Body of pancreas (tissue), 4 donors: ENCODE measurements at regions not wholly inside any gene's neighbourhood (a gene's known extent, or its start where the extent isn't known, plus 50 kb on each side); places are given as distances from the start of the nearest gene placed in this dataset.

Experiments used
- ATAC-seq: fragments of 150-250 bp; one replicate; pipeline ENCODE4 v1.9.1; 2016
- DNase-seq, 4 donors: peaks; one replicate each; pipeline ENCODE4 v3.0.0-alpha.2; 2019
- H3K27ac ChIP-seq, 4 donors: fragments of 200-600 bp; sonication (generic); 1 replicate in 3 of 4; 2 replicates in 1 of 4; pipeline versions ENCODE4 v1.5.1 to v1.6.1; 2016 to 2019; ENCODE audit warnings: mild to moderate bottlenecking in 1 of 4, mixed read lengths in 1 of 4, moderate library complexity in 1 of 4
- H3K27me3 ChIP-seq, 2 donors: fragments of 200-600 bp; sonication (generic); one replicate each; pipeline ENCODE4 v1.6.0; 2016; ENCODE audit warnings: mild to moderate bottlenecking in 1 of 2
- H3K36me3 ChIP-seq, 2 donors: fragments of 200-600 bp; sonication (generic); replicated peaks in 1 of 2; 2 replicates each; pipeline ENCODE4 v1.5.1; 2016; ENCODE audit warnings: low read depth in 2 of 2; ENCODE audit not compliant: insufficient read depth in 1 of 2
- H3K4me1 ChIP-seq: fragments of 200-600 bp; sonication (generic); one replicate; pipeline ENCODE4 v1.6.0; 2016
- H3K4me3 ChIP-seq, 2 donors: fragments of 200-600 bp; sonication (generic); 1 replicate in 1 of 2; 2 replicates in 1 of 2; pipeline ENCODE4 v1.5.1; 2016 to 2019
- H3K9me3 ChIP-seq, 3 donors: fragments of 200-600 bp; sonication (generic); 1 replicate in 2 of 3; 2 replicates in 1 of 3; pipeline ENCODE4 v1.5.1; 2016
- POLR2A ChIP-seq, 3 donors: fragments of 450-650 bp; IDR thresholded peaks; one replicate each; pipeline ENCODE4 v1.6.1; 2016; ENCODE audit warnings: antibody characterized with exemption in 3 of 3, mild to moderate bottlenecking in 2 of 3
- WGBS, 2 donors: methylation state at CpG; one replicate each; pipeline ENCODE4 v1.1.5; 2017; 5-methylcytosine and 5-hydroxymethylcytosine counted together
- intact Hi-C: fragments of 100-400 bp; cut with DNase I; formaldehyde crosslinking; loops from one replicate; pipeline ENCODE4 v1.15.1; 2023
- TF ChIP-seq, protein P1 (sequence below), 7 experiments: fragments of 450-650 bp in 4 of 7; fragments of 200-600 bp in 3 of 7; sonication (generic) in 3 of 7; IDR thresholded peaks; one replicate each; pipeline ENCODE4 v1.5.1; 2016 to 2019; ENCODE audit warnings: antibody characterized with exemption in 7 of 7

- no peak for TF ChIP-seq POLR2A (IDR thresholded peaks at IDR 0.05)
- TF ChIP-seq, protein P1, sequence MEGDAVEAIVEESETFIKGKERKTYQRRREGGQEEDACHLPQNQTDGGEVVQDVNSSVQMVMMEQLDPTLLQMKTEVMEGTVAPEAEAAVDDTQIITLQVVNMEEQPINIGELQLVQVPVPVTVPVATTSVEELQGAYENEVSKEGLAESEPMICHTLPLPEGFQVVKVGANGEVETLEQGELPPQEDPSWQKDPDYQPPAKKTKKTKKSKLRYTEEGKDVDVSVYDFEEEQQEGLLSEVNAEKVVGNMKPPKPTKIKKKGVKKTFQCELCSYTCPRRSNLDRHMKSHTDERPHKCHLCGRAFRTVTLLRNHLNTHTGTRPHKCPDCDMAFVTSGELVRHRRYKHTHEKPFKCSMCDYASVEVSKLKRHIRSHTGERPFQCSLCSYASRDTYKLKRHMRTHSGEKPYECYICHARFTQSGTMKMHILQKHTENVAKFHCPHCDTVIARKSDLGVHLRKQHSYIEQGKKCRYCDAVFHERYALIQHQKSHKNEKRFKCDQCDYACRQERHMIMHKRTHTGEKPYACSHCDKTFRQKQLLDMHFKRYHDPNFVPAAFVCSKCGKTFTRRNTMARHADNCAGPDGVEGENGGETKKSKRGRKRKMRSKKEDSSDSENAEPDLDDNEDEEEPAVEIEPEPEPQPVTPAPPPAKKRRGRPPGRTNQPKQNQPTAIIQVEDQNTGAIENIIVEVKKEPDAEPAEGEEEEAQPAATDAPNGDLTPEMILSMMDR (IDR thresholded peaks at IDR 0.05), result no peak
- DNase-seq (no peak), ATAC-seq (no peak)
- Histone ChIP-seq H3K27ac (no peak overlapping the region), H3K4me1 (no peaks in the 10 kb centered on the region), H3K36me3 (no peaks in the 10 kb centered on the region), H3K9me3 (no peaks in the 10 kb centered on the region), H3K4me3 (no peak overlapping the region), H3K27me3 (no peaks in the 10 kb centered on the region)
- intact Hi-C loops, result no loop called here
Measured at GRCh38 chrX:45745479-45745878, 544.8 kb upstream of the DIPK2B start.

DNA sequence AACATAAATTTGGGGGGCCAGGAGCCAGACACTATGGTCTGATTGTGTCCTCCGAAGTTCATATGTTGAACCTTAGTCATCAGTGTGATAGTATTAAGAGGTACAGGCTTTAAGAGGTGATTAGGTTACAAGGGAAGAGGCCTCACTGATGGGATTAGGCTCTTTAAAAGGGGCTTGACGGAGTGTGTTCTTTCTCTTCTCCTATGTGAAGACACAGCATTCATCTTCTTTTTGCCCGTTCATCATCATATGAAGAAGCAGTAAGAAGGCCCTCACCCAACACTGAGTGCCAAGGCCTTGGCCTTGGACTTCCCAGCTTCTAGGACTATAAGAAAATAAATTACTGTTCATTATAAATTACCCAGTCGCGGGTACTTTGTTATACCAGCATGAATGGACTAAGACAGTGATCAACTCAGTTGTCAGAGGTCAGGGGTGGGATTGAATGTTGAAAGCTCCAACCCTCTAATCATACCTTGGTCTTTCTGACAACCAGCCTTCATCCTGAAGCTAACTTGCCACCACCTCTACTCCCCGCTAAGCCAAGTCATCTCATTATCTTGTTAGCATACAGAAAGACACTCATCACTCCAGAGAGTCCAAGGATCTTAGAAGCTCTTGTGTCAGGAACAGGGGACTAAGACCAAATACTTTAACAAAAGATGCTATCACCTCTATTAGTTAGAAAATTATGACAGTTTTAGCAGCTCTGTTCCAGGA, 543.4 kb upstream of the DIPK2B start:
- Histone ChIP-seq H3K27ac (no peak overlapping the region), H3K36me3 (no peaks in the 10 kb centered on the region), H3K9me3 (no peaks in the 10 kb centered on the region), H3K27me3 (no peaks in the 10 kb centered on the region), H3K4me3 (no peak overlapping the region), H3K4me1 (no peaks in the 10 kb centered on the region)
- TF ChIP-seq, protein P1 (IDR thresholded peaks at IDR 0.05), result no peak
- TF ChIP-seq POLR2A (IDR thresholded peaks at IDR 0.05), result no peak
- WGBS, 2 donors, result 77 to 89% methylated on average over 6 of the region's 6 CpGs
- DNase-seq, result no peak
- intact Hi-C loops, result no loop called here
- ATAC-seq, result no peak

- no peak overlapping the region for H3K27ac ChIP-seq
- no peaks in the 10 kb centered on the region for H3K4me1 ChIP-seq
- intact Hi-C loops, result no loop called here
- TF ChIP-seq, protein P1 (IDR thresholded peaks at IDR 0.05), result no peak
- DNase-seq, result no peak
- H3K27me3 ChIP-seq, result no peaks in the 10 kb centered on the region
- H3K36me3 ChIP-seq, result no peaks in the 10 kb centered on the region
- no peak overlapping the region for H3K4me3 ChIP-seq
- no peak for ATAC-seq
- WGBS, 2 donors, result 75 to 86% methylated on average over 2 to 5 of the region's 5 CpGs
- H3K9me3 ChIP-seq, result no peaks in the 10 kb centered on the region
Measured at GRCh38 chrX:45743081-45743533, 542.4 kb upstream of the DIPK2B start.

GRCh38 chrX:45740291-45740690, 539.6 kb upstream of the DIPK2B start:
- Histone ChIP-seq H3K27ac (no peak overlapping the region), H3K36me3 (no peaks in the 10 kb centered on the region), H3K4me1 (no peaks in the 10 kb centered on the region), H3K4me3 (no peak overlapping the region), H3K9me3 (no peaks in the 10 kb centered on the region), H3K27me3 (no peaks in the 10 kb centered on the region)
- ATAC-seq (no peak), DNase-seq (no peak)
- WGBS, 2 donors, result 40 to 60% methylated on average over 3 of the region's 3 CpGs
- no peak for TF ChIP-seq POLR2A (IDR thresholded peaks at IDR 0.05)
- TF ChIP-seq, protein P1 (IDR thresholded peaks at IDR 0.05), result no peak
- intact Hi-C loops, result no loop called here

GRCh38 chrX:45735571-45735970, 534.9 kb upstream of the DIPK2B start:
- no peak for DNase-seq
- intact Hi-C loops, result no loop called here
- ATAC-seq, result no peak
- TF ChIP-seq POLR2A (IDR thresholded peaks at IDR 0.05), result no peak
- TF ChIP-seq, protein P1 (IDR thresholded peaks at IDR 0.05), result no peak
- Histone ChIP-seq H3K27ac (no peak overlapping the region), H3K27me3 (no peaks in the 10 kb centered on the region), H3K4me3 (no peak overlapping the region), H3K9me3 (no peaks in the 10 kb centered on the region), H3K36me3 (no peaks in the 10 kb centered on the region), H3K4me1 (no peaks in the 10 kb centered on the region)
- 31 to 43% methylated on average over 1 of the region's 1 CpG for WGBS, 2 donors
